ENCODE measurements at regions not wholly inside any gene's neighbourhood (a gene's known extent, or its start where the extent isn't known, plus 50 kb on each side); places are given as distances from the start of the nearest gene placed in this dataset.

DNA sequence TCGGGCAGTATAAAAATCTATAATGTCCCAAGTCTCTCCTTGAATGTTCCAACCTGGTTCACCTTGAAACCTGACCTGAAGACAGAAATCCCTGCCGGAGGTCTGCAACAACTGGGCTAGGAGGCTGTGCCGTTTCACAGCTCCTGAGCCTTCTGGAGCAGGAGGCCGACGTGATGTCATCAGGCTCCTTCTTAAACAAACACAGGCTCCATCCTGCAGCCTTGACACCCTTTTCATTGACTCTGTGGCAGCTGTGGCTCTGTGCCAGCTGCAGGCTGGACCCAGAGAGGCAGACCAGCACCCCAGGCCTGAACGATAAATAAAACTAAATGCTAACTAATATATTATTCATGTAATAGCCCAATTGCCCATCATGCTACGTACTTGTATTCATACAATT is 483.9 kb downstream of the CD83 start:
- Mint-ChIP-seq H3K4me1 (ENCODE audit: low read depth, unreplicated experiment) (no peaks in the 10 kb centered on the region), H3K27ac (ENCODE audit: unreplicated experiment) (no peak overlapping the region), H3K9me3 (ENCODE audit: unreplicated experiment) (no peaks in the 10 kb centered on the region), H3K27me3 (ENCODE audit: insufficient read depth, unreplicated experiment) (no peaks in the 10 kb centered on the region), H3K4me3 (ENCODE audit: unreplicated experiment) (no peak overlapping the region), H3K36me3 (ENCODE audit: insufficient read depth, unreplicated experiment) (no peaks in the 10 kb centered on the region)
- no peak overlapping the region for H3K4me3 ChIP-seq (ENCODE audit: low read depth, low read length)
- POLR2A ChIA-PET: no interaction called here
- CTCF ChIA-PET: no interaction called here
- BruUV-seq (replicated peaks): no TSS peak
- intact Hi-C loops (cut with micrococcal nuclease; ENCODE audit: unreplicated experiment): no loop called here
- no peaks in the 10 kb centered on the region for H3K9me3 ChIP-seq
- H3K27me3 ChIP-seq (replicated peaks; ENCODE audit: control insufficient read depth, insufficient read depth, low read length): no peaks in the 10 kb centered on the region
- no peak for DNase-seq
- no peaks in the 10 kb centered on the region for H3K36me3 ChIP-seq (ENCODE audit: control insufficient read depth, insufficient read depth, low read length)
- H3K4me1 ChIP-seq: no peaks in the 10 kb centered on the region
- TF ChIP-seq, protein P1, sequence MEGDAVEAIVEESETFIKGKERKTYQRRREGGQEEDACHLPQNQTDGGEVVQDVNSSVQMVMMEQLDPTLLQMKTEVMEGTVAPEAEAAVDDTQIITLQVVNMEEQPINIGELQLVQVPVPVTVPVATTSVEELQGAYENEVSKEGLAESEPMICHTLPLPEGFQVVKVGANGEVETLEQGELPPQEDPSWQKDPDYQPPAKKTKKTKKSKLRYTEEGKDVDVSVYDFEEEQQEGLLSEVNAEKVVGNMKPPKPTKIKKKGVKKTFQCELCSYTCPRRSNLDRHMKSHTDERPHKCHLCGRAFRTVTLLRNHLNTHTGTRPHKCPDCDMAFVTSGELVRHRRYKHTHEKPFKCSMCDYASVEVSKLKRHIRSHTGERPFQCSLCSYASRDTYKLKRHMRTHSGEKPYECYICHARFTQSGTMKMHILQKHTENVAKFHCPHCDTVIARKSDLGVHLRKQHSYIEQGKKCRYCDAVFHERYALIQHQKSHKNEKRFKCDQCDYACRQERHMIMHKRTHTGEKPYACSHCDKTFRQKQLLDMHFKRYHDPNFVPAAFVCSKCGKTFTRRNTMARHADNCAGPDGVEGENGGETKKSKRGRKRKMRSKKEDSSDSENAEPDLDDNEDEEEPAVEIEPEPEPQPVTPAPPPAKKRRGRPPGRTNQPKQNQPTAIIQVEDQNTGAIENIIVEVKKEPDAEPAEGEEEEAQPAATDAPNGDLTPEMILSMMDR (IDR thresholded peaks at IDR 0.05; ENCODE audit: insufficient read depth in 1 of 2, low read depth in 1 of 2, low read length in 1 of 2, severe bottlenecking in 1 of 2, unreplicated experiment in 1 of 2): no peak

DNA sequence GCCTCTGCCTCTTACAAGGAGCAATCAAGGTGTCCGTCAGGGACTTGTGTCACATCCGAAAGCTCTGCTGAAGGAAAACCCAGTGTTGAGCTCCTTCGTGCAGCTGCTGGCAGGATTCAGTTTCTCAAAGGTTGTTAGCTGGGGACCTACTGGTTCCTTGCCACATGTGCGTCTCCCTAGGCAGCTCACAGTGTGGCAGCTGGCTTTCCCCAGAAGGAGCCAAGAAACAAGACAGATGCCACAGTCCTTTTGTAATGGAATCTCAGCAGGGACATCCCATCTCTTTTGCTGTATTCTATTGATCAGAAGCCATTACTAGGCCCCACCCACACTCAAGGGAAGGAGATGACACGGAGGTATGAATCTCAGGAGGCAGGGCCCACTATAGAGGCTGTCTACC is 488.8 kb downstream of the CD83 start:
- ChIA-PET POLR2A (no interaction called here), CTCF (no interaction called here)
- no peak for DNase-seq
- H3K36me3 Mint-ChIP-seq (ENCODE audit: insufficient read depth, unreplicated experiment): no peaks in the 10 kb centered on the region
- Histone ChIP-seq H3K36me3 (ENCODE audit: control insufficient read depth, insufficient read depth, low read length) (no peaks in the 10 kb centered on the region), H3K9me3 (no peaks in the 10 kb centered on the region), H3K4me1 (no peaks in the 10 kb centered on the region), H3K4me3 (ENCODE audit: low read depth, low read length) (no peak overlapping the region), H3K27me3 (replicated peaks; ENCODE audit: control insufficient read depth, insufficient read depth, low read length) (no peaks in the 10 kb centered on the region)
- no peaks in the 10 kb centered on the region for H3K9me3 Mint-ChIP-seq (ENCODE audit: unreplicated experiment)
- H3K27me3 Mint-ChIP-seq (ENCODE audit: insufficient read depth, unreplicated experiment): peaks cover 2% of the 10 kb centered on the region
- H3K4me1 Mint-ChIP-seq (ENCODE audit: low read depth, unreplicated experiment): no peaks in the 10 kb centered on the region
- BruUV-seq (replicated peaks): no TSS peak
- no peak overlapping the region for H3K27ac Mint-ChIP-seq (ENCODE audit: unreplicated experiment)
- intact Hi-C loops (cut with micrococcal nuclease; ENCODE audit: unreplicated experiment): no loop called here
- TF ChIP-seq, protein P1 (IDR thresholded peaks at IDR 0.05; ENCODE audit: insufficient read depth in 1 of 2, low read depth in 1 of 2, low read length in 1 of 2, severe bottlenecking in 1 of 2, unreplicated experiment in 1 of 2): no peak
- no peak overlapping the region for H3K4me3 Mint-ChIP-seq (ENCODE audit: unreplicated experiment)

DNA sequence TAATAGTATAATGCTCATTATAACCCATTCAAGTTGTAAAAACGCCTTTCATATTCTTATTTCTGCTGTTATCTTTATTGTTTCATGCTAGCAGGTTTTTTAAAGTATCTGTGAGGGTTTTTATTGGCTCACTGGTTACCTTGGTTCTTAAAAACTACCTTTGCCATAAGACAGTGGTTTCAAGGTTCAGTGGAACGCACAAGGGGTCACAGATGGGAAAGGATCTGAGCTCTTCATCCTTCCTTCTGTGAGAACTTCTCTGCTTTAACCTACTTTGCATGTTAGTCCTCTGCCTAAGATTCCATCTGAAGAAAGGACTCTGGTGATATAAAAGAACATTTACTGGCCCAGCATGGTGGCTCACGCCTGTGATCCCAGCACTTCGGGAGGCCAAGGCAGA is 492.6 kb downstream of the CD83 start:
- POLR2A ChIA-PET: no interaction called here
- DNase-seq: no peak
- Mint-ChIP-seq H3K27me3 (ENCODE audit: insufficient read depth, unreplicated experiment) (peaks cover 2% of the 10 kb centered on the region), H3K27ac (ENCODE audit: unreplicated experiment) (no peak overlapping the region), H3K4me3 (ENCODE audit: unreplicated experiment) (no peak overlapping the region), H3K36me3 (ENCODE audit: insufficient read depth, unreplicated experiment) (no peaks in the 10 kb centered on the region), H3K4me1 (ENCODE audit: low read depth, unreplicated experiment) (no peaks in the 10 kb centered on the region), H3K9me3 (ENCODE audit: unreplicated experiment) (no peaks in the 10 kb centered on the region)
- no peaks in the 10 kb centered on the region for H3K27me3 ChIP-seq (replicated peaks; ENCODE audit: control insufficient read depth, insufficient read depth, low read length)
- H3K4me1 ChIP-seq: no peaks in the 10 kb centered on the region
- no peaks in the 10 kb centered on the region for H3K9me3 ChIP-seq
- H3K4me3 ChIP-seq (ENCODE audit: low read depth, low read length): no peak overlapping the region
- BruUV-seq (replicated peaks): no TSS peak
- intact Hi-C loops (cut with micrococcal nuclease; ENCODE audit: unreplicated experiment): no loop called here
- H3K36me3 ChIP-seq (ENCODE audit: control insufficient read depth, insufficient read depth, low read length): no peaks in the 10 kb centered on the region
- CTCF ChIA-PET: no interaction called here
- TF ChIP-seq, protein P1 (IDR thresholded peaks at IDR 0.05; ENCODE audit: insufficient read depth in 1 of 2, low read depth in 1 of 2, low read length in 1 of 2, severe bottlenecking in 1 of 2, unreplicated experiment in 1 of 2): no peak

Data from Caco-2 (cell line).